CD14-positive monocyte (primary cell): ENCODE measurements at regions not wholly inside any gene's neighbourhood (a gene's known extent, or its start where the extent isn't known, plus 50 kb on each side); places are given as distances from the start of the nearest gene placed in this dataset.

Experiments
- DNase-seq, 3 donors: peaks; one replicate each; pipeline ENCODE4 v3.0.0-alpha.2; 2011 to 2022
- H2AFZ ChIP-seq: 2 replicates; pipeline ENCODE4 v1.6.0; 2012; ENCODE audit warnings: mild to moderate bottlenecking, low read depth, low read length, inconsistent platforms; ENCODE audit not compliant: insufficient read depth, poor library complexity, severe bottlenecking
- H3K27ac ChIP-seq, 2 donors: 1 replicate in 1 of 2; 2 replicates in 1 of 2; pipeline ENCODE4 v1.5.1; 2012 to 2013; ENCODE audit warnings: low read length in 2 of 2, control low read depth in 1 of 2, inconsistent platforms in 1 of 2, low read depth in 1 of 2, mild to moderate bottlenecking in 1 of 2
- H3K27me3 ChIP-seq, 2 donors: one replicate each; pipeline versions ENCODE4 v1.6.0 to v1.6.1; 2011 to 2013; ENCODE audit warnings: low read length in 2 of 2; ENCODE audit not compliant: control insufficient read depth in 2 of 2, insufficient read depth in 2 of 2
- H3K36me3 ChIP-seq, 2 donors: replicated peaks in 1 of 2; 1 replicate in 1 of 2; 2 replicates in 1 of 2; pipeline versions ENCODE4 v1.5.1 to v1.6.1; 2012 to 2013; ENCODE audit warnings: low read length in 2 of 2, control low read depth in 1 of 2, inconsistent platforms in 1 of 2, mild to moderate bottlenecking in 1 of 2; ENCODE audit not compliant: insufficient read depth in 2 of 2, control insufficient read depth in 1 of 2
- H3K4me1 ChIP-seq, 2 donors: 1 replicate in 1 of 2; 2 replicates in 1 of 2; pipeline versions ENCODE4 v1.5.1 to v1.6.1; 2012 to 2013; ENCODE audit warnings: low read length in 2 of 2, control low read depth in 1 of 2, inconsistent platforms in 1 of 2, mild to moderate bottlenecking in 1 of 2, moderate library complexity in 1 of 2; ENCODE audit not compliant: insufficient read depth in 2 of 2, control insufficient read depth in 1 of 2
- H3K4me2 ChIP-seq: replicated peaks from 2 replicates; pipeline ENCODE3; 2012; ENCODE audit warnings: low read length, moderate library complexity, mild to moderate bottlenecking; ENCODE audit not compliant: poor library complexity, severe bottlenecking; ENCODE audit errors: extremely low read depth
- H3K4me3 ChIP-seq, 3 experiments: fragments of 200-600 bp in 1 of 3; sonication (generic) in 1 of 3; replicated peaks in 1 of 3; 1 replicate in 2 of 3; 2 replicates in 1 of 3; pipeline ENCODE4 v1.5.1; 2011 to 2013; ENCODE audit warnings: low read length in 3 of 3, mild to moderate bottlenecking in 3 of 3, control low read depth in 2 of 3, low read depth in 2 of 3, inconsistent platforms in 1 of 3, moderate library complexity in 1 of 3
- H3K79me2 ChIP-seq: 2 replicates; pipeline ENCODE4 v1.6.0; 2012; ENCODE audit warnings: mild to moderate bottlenecking, control low read depth, inconsistent platforms, low read length, moderate library complexity; ENCODE audit not compliant: insufficient read depth
- H3K9ac ChIP-seq: 2 replicates; pipeline ENCODE4 v1.6.0; 2017; ENCODE audit warnings: low read length, mild to moderate bottlenecking; ENCODE audit not compliant: insufficient read depth, poor library complexity, severe bottlenecking
- H3K9me3 ChIP-seq, 2 donors: replicated peaks in 1 of 2; 1 replicate in 1 of 2; 2 replicates in 1 of 2; pipeline versions ENCODE4 v1.5.1 to v1.6.1; 2012 to 2013; ENCODE audit warnings: low read length in 2 of 2, control low read depth in 1 of 2; ENCODE audit not compliant: control insufficient read depth in 1 of 2, insufficient read depth in 1 of 2
- H4K20me1 ChIP-seq: 2 replicates; pipeline ENCODE4 v1.6.0; 2012; ENCODE audit warnings: mild to moderate bottlenecking, low read length, control low read depth, moderate library complexity; ENCODE audit not compliant: insufficient read depth
- H3K27ac Mint-ChIP-seq, 7 donors: one replicate each; pipeline ENCODE4 v1.8.0; 2020; ENCODE audit warnings: mild to moderate bottlenecking in 7 of 7, mixed read lengths in 7 of 7, moderate library complexity in 6 of 7, inconsistent platforms in 2 of 7
- H3K27me3 Mint-ChIP-seq, 3 donors: one replicate each; pipeline ENCODE4 v1.8.0; 2021 to 2022; ENCODE audit warnings: low read depth in 3 of 3, mild to moderate bottlenecking in 3 of 3, mixed read lengths in 3 of 3, moderate library complexity in 3 of 3, inconsistent platforms in 1 of 3
- H3K36me3 Mint-ChIP-seq, 2 donors: one replicate each; pipeline ENCODE4 v1.8.0; 2020; ENCODE audit warnings: mixed read lengths in 2 of 2, inconsistent platforms in 1 of 2, mild to moderate bottlenecking in 1 of 2
- H3K4me1 Mint-ChIP-seq: one replicate; pipeline ENCODE4 v1.8.0; 2020; ENCODE audit warnings: mild to moderate bottlenecking, mixed read lengths
- H3K4me3 Mint-ChIP-seq, 2 donors: one replicate each; pipeline ENCODE4 v1.8.0; 2020; ENCODE audit warnings: mild to moderate bottlenecking in 2 of 2, mixed read lengths in 2 of 2, moderate library complexity in 1 of 2
- H3K9me3 Mint-ChIP-seq, 7 donors: one replicate each; pipeline ENCODE4 v1.8.0; 2020 to 2022; ENCODE audit warnings: mixed read lengths in 7 of 7, mild to moderate bottlenecking in 6 of 7, moderate library complexity in 6 of 7, inconsistent platforms in 2 of 7
- CTCF ChIP-seq: fragments of 200-600 bp; IDR thresholded peaks from one replicate; pipeline ENCODE4 v1.8.0; 2022; ENCODE audit warnings: antibody characterized with exemption, mild to moderate bottlenecking
- WGBS: methylation state at CpG from one replicate; pipeline ENCODE4 v1.1.5; 2013; ENCODE audit warnings: missing lambda C conversion rate; ENCODE audit not compliant: insufficient coverage; 5-methylcytosine and 5-hydroxymethylcytosine counted together
- intact Hi-C, 2 donors: fragments of 100-400 bp; cut with micrococcal nuclease; formaldehyde crosslinking; loops; one replicate each; pipeline versions ENCODE4 v1.15.0 to v1.15.1; 2023

GRCh38 chr2:16952368-16952767 lies 286.7 kb upstream of the CYRIA start:
- no peaks in the 10 kb centered on the region for H3K79me2 ChIP-seq
- H3K4me3 ChIP-seq = no peak overlapping the region
- Mint-ChIP-seq H3K4me3 (no peak overlapping the region), H3K27me3 (peaks cover 0 to 2% (median 0%) of the 10 kb centered on the region in 3 donors), H3K36me3 (no peaks in the 10 kb centered on the region), H3K9me3 (peaks cover 0 to 7% (median 0%) of the 10 kb centered on the region in 7 donors), H3K4me1 (no peaks in the 10 kb centered on the region), H3K27ac (no peak overlapping the region)
- H3K27me3 ChIP-seq = no peaks in the 10 kb centered on the region
- intact Hi-C loops = no loop called here
- H4K20me1 ChIP-seq = no peaks in the 10 kb centered on the region
- H3K9me3 ChIP-seq = no peaks in the 10 kb centered on the region
- no peak for DNase-seq
- H3K4me1 ChIP-seq = no peaks in the 10 kb centered on the region
- no peak overlapping the region for H3K4me2 ChIP-seq
- no peak overlapping the region for H2AFZ ChIP-seq
- no peak overlapping the region for H3K27ac ChIP-seq
- no peak for TF ChIP-seq CTCF
- H3K9ac ChIP-seq = no peak overlapping the region
- H3K36me3 ChIP-seq = no peaks in the 10 kb centered on the region

GRCh38 chr2:16950436-16950835 lies 284.8 kb upstream of the CYRIA start:
- no peaks in the 10 kb centered on the region for H3K36me3 ChIP-seq
- H3K27me3 Mint-ChIP-seq = peaks cover 0 to 2% (median 0%) of the 10 kb centered on the region in 3 donors
- no peaks in the 10 kb centered on the region for H3K9me3 ChIP-seq
- H3K4me1 Mint-ChIP-seq = no peaks in the 10 kb centered on the region
- no peak overlapping the region for H3K27ac ChIP-seq
- H4K20me1 ChIP-seq = no peaks in the 10 kb centered on the region
- no peak overlapping the region for H2AFZ ChIP-seq
- DNase-seq = no peak
- no peak overlapping the region for H3K27ac Mint-ChIP-seq
- H3K4me1 ChIP-seq = no peaks in the 10 kb centered on the region
- H3K9ac ChIP-seq = no peak overlapping the region
- no peak overlapping the region for H3K4me2 ChIP-seq
- no peak overlapping the region for H3K4me3 Mint-ChIP-seq
- intact Hi-C loops = no loop called here
- no peak overlapping the region for H3K4me3 ChIP-seq
- H3K36me3 Mint-ChIP-seq = no peaks in the 10 kb centered on the region
- TF ChIP-seq CTCF = no peak
- no CpG with 5 or more reads among the region's 2 CpGs for WGBS
- H3K27me3 ChIP-seq = no peaks in the 10 kb centered on the region
- H3K9me3 Mint-ChIP-seq = peaks cover 0 to 7% (median 0%) of the 10 kb centered on the region in 7 donors
- no peaks in the 10 kb centered on the region for H3K79me2 ChIP-seq
